Effector memory CD4-positive, alpha-beta T cell (primary cell): ENCODE measurements at regions not wholly inside any gene's neighbourhood (a gene's known extent, or its start where the extent isn't known, plus 50 kb on each side); places are given as distances from the start of the nearest gene placed in this dataset.

Experiments used
- DNase-seq, 3 donors: peaks; one replicate each; pipeline ENCODE4 v3.0.0-alpha.2; 2020
- H3K27ac ChIP-seq: 2 replicates; pipeline ENCODE4 v1.7.0; 2013; ENCODE audit warnings: mild to moderate bottlenecking, low read length, moderate library complexity; ENCODE audit not compliant: insufficient read depth, poor library complexity, severe bottlenecking
- H3K27me3 ChIP-seq: replicated peaks from 2 replicates; pipeline ENCODE4 v1.7.0; 2013; ENCODE audit warnings: mild to moderate bottlenecking, low read length; ENCODE audit not compliant: insufficient read depth, control insufficient read depth, poor library complexity, severe bottlenecking
- H3K36me3 ChIP-seq: 2 replicates; pipeline ENCODE4 v1.7.0; 2013; ENCODE audit warnings: mild to moderate bottlenecking, low read length, moderate library complexity; ENCODE audit not compliant: control insufficient read depth, insufficient read depth
- H3K4me1 ChIP-seq: 2 replicates; pipeline ENCODE4 v1.7.0; 2013; ENCODE audit warnings: low read length, mild to moderate bottlenecking; ENCODE audit not compliant: control insufficient read depth, insufficient read depth, poor library complexity, severe bottlenecking
- H3K4me3 ChIP-seq: 2 replicates; pipeline ENCODE4 v1.7.0; 2013; ENCODE audit warnings: low read length, low read depth, mild to moderate bottlenecking; ENCODE audit not compliant: insufficient read depth, poor library complexity, severe bottlenecking
- H3K9me3 ChIP-seq: 2 replicates; pipeline ENCODE4 v1.7.0; 2013; ENCODE audit warnings: mild to moderate bottlenecking, low read length, moderate library complexity; ENCODE audit not compliant: control insufficient read depth

DNA sequence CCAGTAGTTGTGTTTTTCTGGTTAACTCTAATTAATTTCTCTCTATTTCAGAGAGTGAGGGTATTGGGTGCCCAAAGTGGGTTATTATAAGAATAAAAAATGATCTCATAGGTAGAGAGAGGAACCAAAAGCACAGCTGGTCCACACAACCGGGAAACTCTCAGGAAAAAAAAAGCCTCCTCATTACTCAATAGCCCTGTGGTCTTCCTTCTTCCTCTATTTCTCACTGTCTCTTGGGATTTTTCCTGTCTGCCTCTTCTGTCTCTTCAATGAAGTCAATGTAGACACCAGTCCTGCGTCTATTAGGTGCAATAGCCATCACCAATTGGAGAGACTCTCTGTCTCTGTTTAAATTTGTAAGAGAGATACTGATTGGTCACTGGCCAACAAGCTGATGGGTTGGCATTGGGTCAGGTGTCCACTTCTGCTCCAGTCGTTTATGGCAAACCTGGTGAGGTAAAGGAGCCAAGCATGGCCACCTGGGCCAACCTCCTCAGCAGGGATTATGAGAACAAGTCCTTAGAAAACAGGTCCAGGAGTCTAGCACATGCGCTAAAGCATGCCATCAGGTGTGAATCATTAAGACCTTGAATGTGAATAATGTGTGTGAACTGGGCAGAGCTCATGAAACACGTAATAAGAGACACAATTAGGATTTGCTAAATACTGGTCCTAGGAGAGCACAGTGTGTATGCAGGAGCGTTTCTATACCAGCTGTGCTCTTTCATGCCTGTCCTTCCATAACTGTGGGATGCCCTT, 443.0 kb upstream of the RUNX1 start:
- no peak overlapping the region for H3K27ac ChIP-seq
- H3K9me3 ChIP-seq, result no peaks in the 10 kb centered on the region

GRCh38 chr21:35491114-35491513, 442.0 kb upstream of the RUNX1 start:
- no peak for DNase-seq
- H3K27ac ChIP-seq, result no peak overlapping the region
- H3K4me3 ChIP-seq, result no peak overlapping the region
- no peaks in the 10 kb centered on the region for H3K27me3 ChIP-seq
- no peaks in the 10 kb centered on the region for H3K36me3 ChIP-seq
- no peaks in the 10 kb centered on the region for H3K9me3 ChIP-seq
- H3K4me1 ChIP-seq, result no peaks in the 10 kb centered on the region

More for the DNA sequence above, 443.0 kb upstream of the RUNX1 start:
- H3K27me3 ChIP-seq, result no peaks in the 10 kb centered on the region
- H3K36me3 ChIP-seq, result no peaks in the 10 kb centered on the region
- no peak overlapping the region for H3K4me3 ChIP-seq
- H3K4me1 ChIP-seq, result no peaks in the 10 kb centered on the region
- DNase-seq, result no peak

DNA sequence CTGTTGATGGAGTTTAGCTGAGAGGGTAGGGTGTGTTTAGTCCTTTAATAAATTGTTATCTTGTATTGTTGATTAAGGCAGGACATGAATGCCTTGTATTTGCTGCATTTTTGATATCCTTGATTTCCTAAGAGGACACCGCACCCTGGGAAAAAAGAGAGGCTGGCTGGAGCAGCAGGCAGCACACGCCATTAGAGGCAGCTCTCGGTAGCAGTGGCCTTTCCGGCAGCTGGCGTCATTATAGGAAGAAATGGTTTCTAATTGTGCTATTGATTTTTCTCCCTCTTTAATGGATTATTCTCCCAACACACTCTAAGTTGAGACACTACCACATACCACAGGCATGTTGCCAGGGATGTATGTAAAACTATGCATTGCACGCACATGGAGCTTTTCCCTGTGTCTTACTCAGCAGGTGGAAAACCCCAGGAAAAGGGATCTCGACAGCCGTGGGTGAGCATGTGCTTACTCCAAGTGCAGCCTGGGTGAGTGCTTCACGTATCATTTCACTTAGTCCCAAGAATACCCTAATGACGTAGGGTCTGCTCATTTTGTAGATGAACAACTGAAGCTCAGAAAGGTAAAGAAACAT, 440.4 kb upstream of the RUNX1 start:
- DNase-seq, result no peak
- Histone ChIP-seq H3K27me3 (no peaks in the 10 kb centered on the region), H3K9me3 (no peaks in the 10 kb centered on the region), H3K4me1 (no peaks in the 10 kb centered on the region), H3K27ac (no peak overlapping the region), H3K4me3 (no peak overlapping the region), H3K36me3 (no peaks in the 10 kb centered on the region)

DNA sequence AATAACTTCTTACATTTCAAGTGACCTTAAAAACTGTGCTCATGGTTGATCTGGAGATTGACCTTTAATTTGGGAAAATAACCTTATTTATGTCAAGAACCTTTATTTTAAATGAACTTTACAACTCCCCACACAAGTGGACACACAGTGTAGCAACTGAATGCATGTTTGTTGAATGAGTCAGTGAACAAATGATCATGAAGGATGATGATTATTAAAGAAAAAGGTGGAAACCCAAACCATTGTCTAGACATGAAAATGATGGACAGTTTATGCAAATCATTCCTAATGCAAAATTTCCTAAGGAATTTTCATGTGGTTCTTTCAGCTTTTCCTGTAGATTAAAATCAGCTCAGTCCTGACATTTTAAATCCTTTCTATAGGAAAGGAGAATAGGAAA, 439.8 kb upstream of the RUNX1 start:
- Histone ChIP-seq H3K4me1 (no peaks in the 10 kb centered on the region), H3K27me3 (no peaks in the 10 kb centered on the region), H3K9me3 (no peaks in the 10 kb centered on the region), H3K4me3 (no peak overlapping the region), H3K36me3 (no peaks in the 10 kb centered on the region), H3K27ac (no peak overlapping the region)
- DNase-seq, result no peak

DNA sequence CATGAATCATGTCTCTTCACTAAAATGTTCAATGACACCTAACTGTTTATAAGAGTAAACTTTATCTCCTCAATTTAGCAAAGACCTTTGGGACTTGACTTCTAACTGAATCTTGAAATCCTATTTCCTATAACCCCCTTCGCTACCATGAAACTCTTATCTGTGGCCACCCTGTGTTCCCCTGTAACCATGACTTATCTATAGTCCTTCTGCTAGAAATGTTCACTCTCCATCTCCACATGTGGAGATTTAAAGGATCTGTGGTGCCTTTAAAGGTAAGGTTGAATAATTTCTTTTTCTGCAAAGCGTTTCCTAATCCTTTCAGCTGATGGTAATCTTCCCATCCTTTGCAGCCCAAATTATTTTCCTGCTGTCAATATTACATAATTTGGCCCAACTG, 436.3 kb upstream of the RUNX1 start:
- no peak overlapping the region for H3K27ac ChIP-seq
- no peaks in the 10 kb centered on the region for H3K27me3 ChIP-seq
- DNase-seq, result no peak
- no peaks in the 10 kb centered on the region for H3K4me1 ChIP-seq
- no peaks in the 10 kb centered on the region for H3K9me3 ChIP-seq
- no peaks in the 10 kb centered on the region for H3K36me3 ChIP-seq
- H3K4me3 ChIP-seq, result no peak overlapping the region

DNA sequence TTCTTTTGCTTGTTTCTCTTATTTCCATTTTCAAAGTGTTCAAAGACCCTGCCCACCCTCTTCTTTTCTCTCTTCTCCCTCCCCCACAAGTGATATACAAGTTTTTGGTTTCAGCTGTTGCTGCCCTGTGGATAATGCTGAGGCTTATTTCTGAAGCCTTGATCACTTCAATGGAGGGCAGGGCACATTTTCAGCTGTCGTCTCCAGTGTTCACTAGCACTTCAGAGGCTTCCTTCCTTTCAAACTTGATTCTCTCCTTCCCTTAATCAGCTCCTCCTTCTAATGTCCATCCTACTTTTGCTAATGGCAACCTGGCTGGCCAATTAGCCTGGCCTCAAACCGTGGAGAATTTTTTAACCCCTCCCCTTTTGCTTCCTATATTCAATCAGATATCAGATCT, 435.7 kb upstream of the RUNX1 start:
- no peak overlapping the region for H3K4me3 ChIP-seq
- H3K27me3 ChIP-seq, result no peaks in the 10 kb centered on the region
- DNase-seq, result no peak
- no peak overlapping the region for H3K27ac ChIP-seq
- H3K36me3 ChIP-seq, result no peaks in the 10 kb centered on the region
- no peaks in the 10 kb centered on the region for H3K9me3 ChIP-seq
- H3K4me1 ChIP-seq, result no peaks in the 10 kb centered on the region

DNA sequence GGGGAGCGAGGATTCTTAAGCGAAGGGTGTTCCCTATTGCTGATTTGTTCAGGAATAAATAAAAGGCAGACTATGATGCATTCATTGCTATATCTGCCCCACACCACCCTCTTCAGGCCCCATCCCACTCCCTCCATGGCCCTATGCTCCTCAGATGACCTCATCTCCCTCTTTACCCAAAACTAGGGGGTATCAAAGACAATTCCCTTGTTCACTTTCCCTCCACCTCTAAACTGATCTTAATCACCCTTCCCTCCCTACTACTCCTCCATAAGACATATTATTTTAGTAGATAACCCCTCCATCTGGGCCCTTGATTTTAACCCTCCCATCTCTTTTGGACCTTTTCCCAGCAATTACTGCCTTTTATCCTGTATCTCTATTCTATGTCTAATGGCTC, 434.9 kb upstream of the RUNX1 start:
- DNase-seq, result no peak
- no peaks in the 10 kb centered on the region for H3K27me3 ChIP-seq
- H3K9me3 ChIP-seq, result no peaks in the 10 kb centered on the region
- H3K36me3 ChIP-seq, result no peaks in the 10 kb centered on the region
- H3K27ac ChIP-seq, result no peak overlapping the region
- no peaks in the 10 kb centered on the region for H3K4me1 ChIP-seq
- H3K4me3 ChIP-seq, result no peak overlapping the region

DNA sequence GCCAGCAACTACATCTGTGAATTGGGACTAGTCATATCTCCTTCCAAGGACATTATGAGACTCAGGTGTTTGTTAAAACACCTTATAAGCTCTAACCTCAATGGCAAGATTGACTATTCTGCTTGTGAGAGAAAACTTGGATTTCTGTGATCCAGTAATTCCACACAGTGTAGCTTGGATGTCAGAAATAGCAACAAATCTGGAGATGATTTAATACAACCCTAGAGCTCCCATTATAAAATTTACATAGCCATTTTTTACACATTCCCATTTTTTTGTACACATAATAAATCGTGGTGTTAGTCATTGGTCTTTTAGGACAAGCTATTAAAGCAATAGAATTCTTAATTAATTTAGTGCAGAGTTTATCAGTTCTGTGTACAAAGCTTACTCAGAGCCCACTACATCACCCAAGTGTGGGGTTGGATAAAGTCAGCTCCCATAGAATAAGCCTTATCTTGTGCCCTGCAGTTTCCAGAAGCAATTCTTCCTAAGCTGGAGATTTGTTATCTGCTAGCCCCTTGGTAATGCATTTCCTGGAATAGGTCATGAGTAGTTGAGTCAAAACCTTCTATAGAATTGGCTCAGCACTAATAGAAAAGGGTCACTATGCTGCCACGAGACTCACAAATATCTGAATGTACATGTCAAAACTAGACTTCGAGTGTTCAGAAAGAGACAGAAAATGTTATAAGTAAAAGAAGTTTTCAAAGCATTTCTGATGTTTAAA, 434.0 kb upstream of the RUNX1 start:
- Histone ChIP-seq H3K27me3 (no peaks in the 10 kb centered on the region), H3K9me3 (no peaks in the 10 kb centered on the region), H3K4me3 (no peak overlapping the region), H3K4me1 (no peaks in the 10 kb centered on the region), H3K27ac (no peak overlapping the region), H3K36me3 (no peaks in the 10 kb centered on the region)
- DNase-seq, result no peak

DNA sequence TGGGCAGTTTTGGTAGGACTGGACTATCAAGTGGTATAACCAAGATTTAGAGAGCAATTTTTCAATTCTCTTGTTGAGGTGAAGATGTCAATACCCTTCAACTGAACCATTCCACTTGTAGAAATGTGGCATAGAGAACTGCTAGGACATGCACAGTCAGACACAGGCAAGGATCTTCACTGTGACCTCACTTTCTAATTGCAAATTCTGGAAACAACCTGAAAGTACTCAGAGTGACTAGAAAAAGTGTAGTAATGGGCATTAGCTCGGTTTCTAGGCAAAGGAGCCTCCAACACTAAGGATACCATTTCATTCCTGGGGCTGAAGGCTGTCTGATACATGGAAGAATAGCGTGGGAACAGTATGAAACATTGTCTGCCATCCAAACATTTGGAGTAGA, 433.0 kb upstream of the RUNX1 start:
- no peaks in the 10 kb centered on the region for H3K27me3 ChIP-seq
- H3K27ac ChIP-seq, result no peak overlapping the region
- no peak for DNase-seq
- H3K4me1 ChIP-seq, result no peaks in the 10 kb centered on the region
- no peaks in the 10 kb centered on the region for H3K9me3 ChIP-seq
- H3K4me3 ChIP-seq, result no peak overlapping the region
- no peaks in the 10 kb centered on the region for H3K36me3 ChIP-seq

- Histone ChIP-seq H3K36me3 (no peaks in the 10 kb centered on the region), H3K4me3 (no peak overlapping the region), H3K4me1 (no peaks in the 10 kb centered on the region), H3K27ac (no peak overlapping the region), H3K9me3 (no peaks in the 10 kb centered on the region), H3K27me3 (no peaks in the 10 kb centered on the region)
- no peak for DNase-seq
Measured at GRCh38 chr21:35481005-35481404, 431.9 kb upstream of the RUNX1 start.
